PC-9 (cell line): ENCODE measurements at regions not wholly inside any gene's neighbourhood (a gene's known extent, or its start where the extent isn't known, plus 50 kb on each side); places are given as distances from the start of the nearest gene placed in this dataset.

Experiments
- BruUV-seq: library from RNA; stranded (reverse); fragments of 400-500 nt; replicated peaks from 2 replicates; lab custom pipeline; 2021; lab: Mats Ljungman, UMichigan
- CTCF ChIA-PET: fragments of 300-600 bp; sonication (Branson Sonifier 250); formaldehyde crosslinking; loops from one replicate; lab custom pipeline; 2022; ENCODE audit warnings: antibody characterized with exemption; lab: Charles Lee
- POLR2A ChIA-PET: fragments of 300-600 bp; sonication (Branson Sonifier 250); formaldehyde crosslinking; loops from one replicate; lab custom pipeline; 2022; ENCODE audit warnings: antibody characterized with exemption; ENCODE audit not compliant: unreplicated experiment; lab: Charles Lee
- DNase-seq, 2 experiments: peaks; one replicate each; pipeline versions ENCODE4 v3.0.0 to v3.0.0-alpha.2; 2015 to 2022; ENCODE audit warnings: mixed read lengths in 1 of 2
- H2AFZ ChIP-seq: fragments of 200-600 bp; sonication (generic); 2 replicates; pipeline ENCODE4 v1.8.1; 2017; ENCODE audit warnings: antibody characterized with exemption
- H3F3A ChIP-seq: fragments of 200-600 bp; sonication (generic); 2 replicates; pipeline ENCODE4 v1.8.1; 2017; ENCODE audit warnings: antibody characterized with exemption, mild to moderate bottlenecking, low read depth; ENCODE audit not compliant: insufficient read depth
- H3K27ac ChIP-seq: fragments of 200-600 bp; sonication (generic); 2 replicates; pipeline ENCODE4 v1.6.1; 2016; ENCODE audit warnings: mixed run types
- H3K27me3 ChIP-seq: fragments of 200-600 bp; sonication (generic); 2 replicates; pipeline ENCODE4 v1.6.1; 2016; ENCODE audit warnings: low read depth, mixed run types; ENCODE audit not compliant: insufficient read depth
- H3K36me3 ChIP-seq: fragments of 200-600 bp; sonication (generic); 2 replicates; pipeline ENCODE4 v1.6.1; 2016; ENCODE audit warnings: low read depth, mixed run types
- H3K4me1 ChIP-seq: fragments of 200-600 bp; sonication (generic); replicated peaks from 2 replicates; pipeline ENCODE4 v1.6.1; 2016; ENCODE audit warnings: mixed run types; ENCODE audit not compliant: insufficient read depth
- H3K4me2 ChIP-seq: fragments of 200-600 bp; sonication (generic); 2 replicates; pipeline ENCODE4 v1.6.1; 2017; ENCODE audit warnings: mixed run types
- H3K4me3 ChIP-seq: fragments of 200-600 bp; sonication (generic); 2 replicates; pipeline ENCODE4 v1.6.1; 2016; ENCODE audit warnings: mixed run types
- H3K79me2 ChIP-seq: fragments of 200-600 bp; sonication (generic); 2 replicates; pipeline ENCODE4 v1.6.1; 2017; ENCODE audit warnings: low read depth, mixed run types
- H3K9me2 ChIP-seq: fragments of 200-600 bp; sonication (generic); 2 replicates; pipeline ENCODE4 v1.8.1; 2017; ENCODE audit warnings: mild to moderate bottlenecking; ENCODE audit not compliant: insufficient read depth
- H3K9me3 ChIP-seq: fragments of 200-600 bp; sonication (generic); 2 replicates; pipeline ENCODE4 v1.8.1; 2016; ENCODE audit warnings: low read depth; ENCODE audit not compliant: insufficient read depth
- H4K20me1 ChIP-seq: fragments of 200-600 bp; sonication (generic); 2 replicates; pipeline ENCODE4 v1.8.1; 2017; ENCODE audit not compliant: insufficient read depth
- CTCF ChIP-seq: fragments of 200-600 bp; sonication (generic); conservative IDR thresholded peaks from 2 replicates; pipeline ENCODE4 v1.6.1; 2017; ENCODE audit warnings: mixed run types, antibody characterized with exemption, mild to moderate bottlenecking, moderate library complexity
- EZH2 ChIP-seq: fragments of 200-600 bp; sonication (generic); IDR thresholded peaks from 2 replicates; pipeline ENCODE4 v1.8.0; 2017; ENCODE audit warnings: antibody characterized with exemption, low read depth
- intact Hi-C: fragments of 100-400 bp; cut with micrococcal nuclease; formaldehyde crosslinking; loops from one replicate; pipeline ENCODE4 v1.10.0; 2022; ENCODE audit not compliant: unreplicated experiment

- DNase-seq: no peak
- no peaks in the 10 kb centered on the region for H3K9me3 ChIP-seq
- POLR2A ChIA-PET: no interaction called here
- CTCF ChIA-PET: no interaction called here
- no peak overlapping the region for H3K4me3 ChIP-seq
- no peak overlapping the region for H3K4me2 ChIP-seq
- no TSS peak for BruUV-seq
- H3K27me3 ChIP-seq: no peaks in the 10 kb centered on the region
- no peaks in the 10 kb centered on the region for H3K79me2 ChIP-seq
- H2AFZ ChIP-seq: no peak overlapping the region
- no peaks in the 10 kb centered on the region for H3F3A ChIP-seq
- H3K9me2 ChIP-seq: no peaks in the 10 kb centered on the region
- H3K36me3 ChIP-seq: no peaks in the 10 kb centered on the region
- intact Hi-C loops: no loop called here
- H3K4me1 ChIP-seq: no peaks in the 10 kb centered on the region
- H4K20me1 ChIP-seq: no peaks in the 10 kb centered on the region
- TF ChIP-seq CTCF (no peak), EZH2 (no peak)
- H3K27ac ChIP-seq: no peak overlapping the region
Measured at GRCh38 chr4:166518776-166519175, 645.7 kb downstream of the TLL1 start.

GRCh38 chr4:166519774-166520173 lies 646.7 kb downstream of the TLL1 start:
- H3F3A ChIP-seq: no peaks in the 10 kb centered on the region
- no peaks in the 10 kb centered on the region for H3K9me2 ChIP-seq
- ChIA-PET POLR2A (no interaction called here), CTCF (no interaction called here)
- H3K4me2 ChIP-seq: no peak overlapping the region
- H3K27ac ChIP-seq: no peak overlapping the region
- no peaks in the 10 kb centered on the region for H3K79me2 ChIP-seq
- intact Hi-C loops: no loop called here
- H3K9me3 ChIP-seq: no peaks in the 10 kb centered on the region
- no peak overlapping the region for H3K4me3 ChIP-seq
- no peak for TF ChIP-seq EZH2
- TF ChIP-seq CTCF: no peak
- BruUV-seq: no TSS peak
- no peaks in the 10 kb centered on the region for H4K20me1 ChIP-seq
- no peak overlapping the region for H2AFZ ChIP-seq
- no peaks in the 10 kb centered on the region for H3K27me3 ChIP-seq
- no peaks in the 10 kb centered on the region for H3K36me3 ChIP-seq
- H3K4me1 ChIP-seq: no peaks in the 10 kb centered on the region
- DNase-seq: no peak

- Histone ChIP-seq H3K9me2 (no peaks in the 10 kb centered on the region), H2AFZ (no peak overlapping the region), H3K4me2 (no peak overlapping the region), H3F3A (no peaks in the 10 kb centered on the region), H3K36me3 (no peaks in the 10 kb centered on the region), H3K27me3 (no peaks in the 10 kb centered on the region), H3K79me2 (no peaks in the 10 kb centered on the region), H3K27ac (no peak overlapping the region), H4K20me1 (no peaks in the 10 kb centered on the region), H3K4me3 (no peak overlapping the region), H3K9me3 (no peaks in the 10 kb centered on the region), H3K4me1 (no peaks in the 10 kb centered on the region)
- DNase-seq: no peak
- intact Hi-C loops: no loop called here
- TF ChIP-seq CTCF: no peak
- no peak for TF ChIP-seq EZH2
- CTCF ChIA-PET: no interaction called here
- POLR2A ChIA-PET: no interaction called here
- no TSS peak for BruUV-seq
Measured at GRCh38 chr4:166527500-166527899, 654.5 kb downstream of the TLL1 start.
